Upper lobe of left lung (tissue), 6 donors: ENCODE measurements at regions not wholly inside any gene's neighbourhood (a gene's known extent, or its start where the extent isn't known, plus 50 kb on each side); places are given as distances from the start of the nearest gene placed in this dataset.

ENCODE experiments used
- ATAC-seq, 2 donors: fragments of 200-7000 bp; cut with Tn5 transposase; one replicate each; pipeline ENCODE4 v1.9.1; 2022; ENCODE audit warnings: mild to moderate bottlenecking in 2 of 2, moderate library complexity in 2 of 2; ENCODE audit not compliant: low FRiP score in 2 of 2
- DNase-seq, 2 donors: peaks; one replicate each; pipeline ENCODE4 v3.0.0-alpha.2; 2019 to 2020
- H3K27ac ChIP-seq, 4 donors: fragments of 200-600 bp; sonication (generic); one replicate each; pipeline ENCODE4 v1.5.1; 2016 to 2019
- H3K27me3 ChIP-seq, 4 donors: fragments of 200-600 bp; sonication (generic); one replicate each; pipeline ENCODE4 v1.5.1; 2017 to 2019
- H3K36me3 ChIP-seq, 4 donors: fragments of 200-600 bp; sonication (generic); one replicate each; pipeline ENCODE4 v1.5.1; 2016 to 2019
- H3K4me1 ChIP-seq, 4 donors: fragments of 200-600 bp; sonication (generic); one replicate each; pipeline ENCODE4 v1.5.1; 2018 to 2019
- H3K4me3 ChIP-seq, 4 donors: fragments of 200-600 bp; sonication (generic); one replicate each; pipeline ENCODE4 v1.5.1; 2017 to 2019; ENCODE audit warnings: mild to moderate bottlenecking in 2 of 4, moderate library complexity in 1 of 4
- H3K9me3 ChIP-seq, 4 donors: fragments of 200-600 bp; sonication (generic); one replicate each; pipeline ENCODE4 v1.5.1; 2018 to 2019
- EP300 ChIP-seq, 4 donors: sonication (generic); formaldehyde crosslinking; IDR thresholded peaks; one replicate each; pipeline ENCODE4 v1.5.1; 2017; ENCODE audit warnings: antibody characterized with exemption in 4 of 4, control low read depth in 2 of 4
- POLR2A ChIP-seq, 4 donors: fragments of 450-650 bp; IDR thresholded peaks; one replicate each; pipeline ENCODE4 v1.5.1; 2016 to 2017; ENCODE audit warnings: antibody characterized with exemption in 4 of 4, mild to moderate bottlenecking in 2 of 4
- POLR2AphosphoS5 ChIP-seq, 2 donors: sonication (generic); formaldehyde crosslinking; IDR thresholded peaks; one replicate each; pipeline ENCODE4 v1.5.1; 2017; ENCODE audit warnings: antibody characterized with exemption in 2 of 2
- WGBS, 2 donors: methylation state at CpG; one replicate each; pipeline ENCODE4 v1.1.5; 2017 to 2018; 5-methylcytosine and 5-hydroxymethylcytosine counted together
- TF ChIP-seq, protein P1 (sequence below), 6 experiments: fragments of 450-650 bp in 4 of 6; fragments of 200-600 bp in 2 of 6; sonication (generic) in 2 of 6; IDR thresholded peaks; one replicate each; pipeline ENCODE4 v1.5.1; 2016 to 2019; ENCODE audit warnings: antibody characterized with exemption in 6 of 6
- donor health status: DM: no; HTN: no; CAD: no; lungs with moderate emphysema.
- donor health status: DM: no; HTN: yes; CAD: no; lungs with severe emphysema.

DNA sequence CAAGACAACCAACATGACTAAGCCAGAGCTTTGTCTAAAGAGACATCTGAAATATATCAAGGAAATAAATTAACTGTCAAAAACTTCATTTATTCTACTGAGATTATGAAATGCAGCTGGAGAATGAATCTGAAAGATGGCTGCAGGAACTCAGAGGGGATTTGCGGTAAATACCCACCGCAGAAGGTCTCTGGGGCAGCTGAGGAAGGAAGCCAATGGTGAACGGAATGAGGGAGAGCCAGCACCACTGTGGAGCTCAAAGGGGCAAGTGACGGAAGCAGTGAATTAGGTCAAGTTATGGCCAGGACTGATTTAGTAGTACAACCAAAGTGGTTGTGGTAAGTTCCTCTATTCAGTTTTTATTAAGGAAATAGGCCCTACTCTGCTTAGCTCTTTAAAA lies 215.3 kb upstream of the GLI3 start:
- DNase-seq (no peak), ATAC-seq (no peak)
- Histone ChIP-seq H3K4me1 (no peaks in the 10 kb centered on the region), H3K27me3 (no peaks in the 10 kb centered on the region), H3K4me3 (no peak overlapping the region), H3K9me3 (no peaks in the 10 kb centered on the region), H3K36me3 (no peaks in the 10 kb centered on the region), H3K27ac (no peak overlapping the region)
- WGBS, 2 donors, result 54 to 78% methylated on average over 4 of the region's 4 CpGs
- TF ChIP-seq EP300 (IDR thresholded peaks at IDR 0.05) (no peak), POLR2A (IDR thresholded peaks at IDR 0.05) (no peak)

DNA sequence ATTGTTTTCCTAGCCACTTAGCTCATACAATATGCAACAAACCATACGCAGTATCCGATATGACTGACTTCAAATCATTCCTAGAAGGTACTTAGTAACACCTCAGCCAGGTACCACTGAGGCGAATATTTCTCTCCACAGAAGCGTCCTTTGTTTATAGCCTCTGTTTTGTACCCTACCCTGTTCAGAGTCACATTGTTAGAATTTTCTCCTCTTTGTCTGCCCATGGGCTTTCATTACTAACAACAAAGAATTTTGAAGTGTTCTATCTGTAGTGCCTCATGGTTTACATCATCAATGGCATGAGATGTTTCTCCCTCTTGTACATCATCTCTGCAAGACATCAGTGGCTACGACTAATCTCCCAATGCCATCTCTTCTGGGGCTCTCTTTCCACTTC lies 212.4 kb upstream of the GLI3 start:
- TF ChIP-seq, protein P1, sequence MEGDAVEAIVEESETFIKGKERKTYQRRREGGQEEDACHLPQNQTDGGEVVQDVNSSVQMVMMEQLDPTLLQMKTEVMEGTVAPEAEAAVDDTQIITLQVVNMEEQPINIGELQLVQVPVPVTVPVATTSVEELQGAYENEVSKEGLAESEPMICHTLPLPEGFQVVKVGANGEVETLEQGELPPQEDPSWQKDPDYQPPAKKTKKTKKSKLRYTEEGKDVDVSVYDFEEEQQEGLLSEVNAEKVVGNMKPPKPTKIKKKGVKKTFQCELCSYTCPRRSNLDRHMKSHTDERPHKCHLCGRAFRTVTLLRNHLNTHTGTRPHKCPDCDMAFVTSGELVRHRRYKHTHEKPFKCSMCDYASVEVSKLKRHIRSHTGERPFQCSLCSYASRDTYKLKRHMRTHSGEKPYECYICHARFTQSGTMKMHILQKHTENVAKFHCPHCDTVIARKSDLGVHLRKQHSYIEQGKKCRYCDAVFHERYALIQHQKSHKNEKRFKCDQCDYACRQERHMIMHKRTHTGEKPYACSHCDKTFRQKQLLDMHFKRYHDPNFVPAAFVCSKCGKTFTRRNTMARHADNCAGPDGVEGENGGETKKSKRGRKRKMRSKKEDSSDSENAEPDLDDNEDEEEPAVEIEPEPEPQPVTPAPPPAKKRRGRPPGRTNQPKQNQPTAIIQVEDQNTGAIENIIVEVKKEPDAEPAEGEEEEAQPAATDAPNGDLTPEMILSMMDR (IDR thresholded peaks at IDR 0.05), result no peak
- H3K9me3 ChIP-seq, result no peaks in the 10 kb centered on the region
- 93% methylated on average over 5 of the region's 5 CpGs for WGBS, 2 donors

DNA sequence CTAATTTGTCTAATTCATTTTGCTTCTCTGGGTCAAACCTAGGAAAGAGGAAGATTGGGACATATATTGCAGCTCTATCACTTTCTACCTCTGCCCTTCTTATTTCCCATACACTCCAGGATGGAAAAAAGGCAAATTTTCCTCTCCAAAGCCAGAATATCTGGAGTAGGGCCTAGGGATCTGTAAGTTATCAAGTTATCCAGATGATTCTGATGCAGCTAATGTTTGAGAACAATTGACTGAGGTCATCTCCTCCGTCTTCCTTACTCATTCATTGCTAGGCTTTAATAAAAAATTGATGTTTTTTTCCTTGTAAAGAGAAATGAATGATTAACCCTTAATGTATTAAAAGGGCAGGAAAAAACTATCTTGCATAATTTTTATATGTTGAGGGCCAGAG lies 211.9 kb upstream of the GLI3 start:
- TF ChIP-seq EP300 (IDR thresholded peaks at IDR 0.05) (no peak), POLR2AphosphoS5 (IDR thresholded peaks at IDR 0.05) (no peak)
- Histone ChIP-seq H3K4me3 (no peak overlapping the region), H3K27me3 (no peaks in the 10 kb centered on the region), H3K9me3 (no peaks in the 10 kb centered on the region), H3K4me1 (no peaks in the 10 kb centered on the region), H3K36me3 (no peaks in the 10 kb centered on the region), H3K27ac (no peak overlapping the region)
- DNase-seq (no peak), ATAC-seq (no peak)
- WGBS, 2 donors, result 75 to 94% methylated on average over 1 of the region's 1 CpG

More for the DNA sequence above, 212.4 kb upstream of the GLI3 start:
- ATAC-seq (no peak), DNase-seq (no peak)
- no peaks in the 10 kb centered on the region for H3K27me3 ChIP-seq
- no peak overlapping the region for H3K4me3 ChIP-seq
- H3K4me1 ChIP-seq, result no peaks in the 10 kb centered on the region
- H3K27ac ChIP-seq, result no peak overlapping the region
- no peaks in the 10 kb centered on the region for H3K36me3 ChIP-seq

DNA sequence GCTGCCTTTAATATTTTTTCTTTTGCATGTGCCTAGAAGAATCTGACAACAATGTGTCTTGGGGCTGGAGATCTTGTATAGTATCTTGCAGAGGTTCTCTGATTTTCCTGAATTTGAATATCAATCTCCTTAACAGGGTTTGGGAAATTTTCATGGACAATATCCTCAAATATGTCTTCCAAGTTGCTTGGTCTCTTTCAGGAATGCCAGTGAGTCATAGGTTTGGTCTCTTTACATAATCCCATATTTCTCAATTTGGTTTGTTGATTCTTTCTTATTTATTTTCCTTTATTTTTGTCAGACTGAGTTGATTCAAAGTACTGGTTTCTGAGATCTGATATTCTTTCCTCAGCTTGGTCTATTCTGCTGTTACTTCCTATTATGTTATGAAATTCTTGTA lies 208.7 kb upstream of the GLI3 start:
- Histone ChIP-seq H3K9me3 (no peaks in the 10 kb centered on the region), H3K27me3 (no peaks in the 10 kb centered on the region), H3K27ac (no peak overlapping the region), H3K4me1 (no peaks in the 10 kb centered on the region), H3K4me3 (no peak overlapping the region), H3K36me3 (no peaks in the 10 kb centered on the region)
- TF ChIP-seq EP300 (IDR thresholded peaks at IDR 0.05) (no peak), POLR2AphosphoS5 (IDR thresholded peaks at IDR 0.05) (no peak), POLR2A (IDR thresholded peaks at IDR 0.05) (no peak)
- TF ChIP-seq, protein P1 (IDR thresholded peaks at IDR 0.05), result no peak
- ATAC-seq (no peak), DNase-seq (no peak)

DNA sequence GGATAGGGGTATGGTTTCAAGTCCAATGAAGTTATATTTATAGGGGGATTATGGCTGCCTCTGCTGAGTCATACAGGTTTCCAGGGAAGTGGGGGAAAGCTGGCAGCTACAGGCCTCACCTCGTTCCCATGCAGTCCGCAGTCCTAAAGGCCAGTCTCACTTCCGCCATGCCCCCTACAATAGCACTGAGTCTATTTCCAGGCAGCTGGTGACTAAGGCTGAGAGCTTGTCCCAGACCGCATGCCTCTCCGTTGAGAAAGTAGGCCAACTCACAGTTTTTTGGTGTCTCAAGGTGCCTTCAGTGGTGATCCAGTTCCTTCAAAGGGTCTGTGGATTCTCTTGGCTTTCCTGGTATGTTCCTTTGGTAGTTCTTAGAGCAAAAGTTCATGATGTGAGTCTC lies 203.9 kb upstream of the GLI3 start:
- 92 to 96% methylated on average over 4 to 5 of the region's 5 CpGs for WGBS, 2 donors
- DNase-seq, result no peak

DNA sequence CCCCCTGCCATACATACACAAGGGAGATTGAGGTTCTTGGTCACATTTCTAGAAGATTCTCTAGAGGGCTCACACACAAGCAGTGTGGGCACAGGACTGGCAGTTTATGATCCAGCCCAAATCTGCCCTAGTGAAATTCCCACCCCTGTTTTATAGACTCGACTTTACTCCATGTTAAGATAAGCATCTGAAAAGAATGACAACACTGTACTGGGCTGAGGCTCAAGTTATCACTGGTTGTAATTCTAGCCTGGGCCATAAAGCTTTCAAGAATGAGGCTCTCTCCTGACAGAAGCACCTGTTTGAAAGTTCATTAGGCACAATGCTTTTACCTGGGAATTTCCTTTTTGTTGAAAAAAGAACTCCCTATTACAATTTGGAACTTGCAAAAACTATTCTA lies 195.6 kb upstream of the GLI3 start:
- Histone ChIP-seq H3K27me3 (no peaks in the 10 kb centered on the region), H3K36me3 (no peaks in the 10 kb centered on the region), H3K4me3 (no peak overlapping the region), H3K4me1 (no peaks in the 10 kb centered on the region), H3K27ac (no peak overlapping the region), H3K9me3 (no peaks in the 10 kb centered on the region)
- DNase-seq (no peak), ATAC-seq (no peak)
- WGBS, 2 donors, result 8 to 14% methylated on average over 1 of the region's 1 CpG
- no peak for TF ChIP-seq POLR2A (IDR thresholded peaks at IDR 0.05)
- no peak for TF ChIP-seq POLR2AphosphoS5 (IDR thresholded peaks at IDR 0.05)
- no peak for TF ChIP-seq EP300 (IDR thresholded peaks at IDR 0.05)
- TF ChIP-seq, protein P1 (IDR thresholded peaks at IDR 0.05), result no peak

More for the DNA sequence above, 203.9 kb upstream of the GLI3 start:
- Histone ChIP-seq H3K4me3 (no peak overlapping the region), H3K9me3 (peaks cover 0 to 10% (median 0%) of the 10 kb centered on the region in 4 donors), H3K27ac (no peak overlapping the region), H3K36me3 (no peaks in the 10 kb centered on the region), H3K27me3 (no peaks in the 10 kb centered on the region), H3K4me1 (no peaks in the 10 kb centered on the region)
- TF ChIP-seq POLR2A (IDR thresholded peaks at IDR 0.05) (no peak), POLR2AphosphoS5 (IDR thresholded peaks at IDR 0.05) (no peak), EP300 (IDR thresholded peaks at IDR 0.05) (no peak)
- TF ChIP-seq, protein P1 (IDR thresholded peaks at IDR 0.05), result no peak
- no peak for ATAC-seq
